PC-3 (cell line): ENCODE measurements at regions not wholly inside any gene's neighbourhood (a gene's known extent, or its start where the extent isn't known, plus 50 kb on each side); places are given as distances from the start of the nearest gene placed in this dataset.
A peak's percentile ranks its signal among the peaks of the same experiment; 100 is the strongest.

ENCODE experiments used
- ATAC-seq: fragments of 200-7000 bp; cut with Tn5 transposase; 2 replicates; pipeline ENCODE4 v1.9.1; 2020; ENCODE audit warnings: mild to moderate bottlenecking, moderate library complexity
- BruUV-seq: library from RNA; stranded (reverse); fragments of 400-500 nt; replicated peaks from 2 replicates; lab custom pipeline; 2021; lab: Mats Ljungman, UMichigan
- CTCF ChIA-PET: fragments of 300-600 bp; sonication (Branson Sonifier 250); formaldehyde crosslinking; loops from one replicate; lab custom pipeline; 2022; ENCODE audit warnings: antibody characterized with exemption; lab: Charles Lee
- POLR2A ChIA-PET: fragments of 300-600 bp; sonication (Branson Sonifier 250); formaldehyde crosslinking; loops from one replicate; lab custom pipeline; 2022; ENCODE audit warnings: antibody characterized with exemption; ENCODE audit not compliant: unreplicated experiment; lab: Charles Lee
- DNase-seq: peaks from one replicate; pipeline ENCODE4 v3.0.0-alpha.2; 2015
- H2AFZ ChIP-seq: fragments of 300-600 bp; sonication (generic); 2 replicates; pipeline ENCODE4 v1.6.0; 2016; ENCODE audit warnings: antibody characterized with exemption, low read length
- H3F3A ChIP-seq: fragments of 300-600 bp; sonication (generic); one replicate; pipeline ENCODE4 v1.6.0; 2017; ENCODE audit warnings: antibody characterized with exemption, low read length, control low read depth, mild to moderate bottlenecking; ENCODE audit not compliant: unreplicated experiment
- H3K27ac ChIP-seq: fragments of 300-600 bp; sonication (generic); 2 replicates; pipeline ENCODE4 v1.5.1; 2016; ENCODE audit warnings: mild to moderate bottlenecking, low read length
- H3K27me3 ChIP-seq: fragments of 300-600 bp; sonication (generic); 2 replicates; pipeline ENCODE4 v1.6.1; 2016; ENCODE audit warnings: low read length, mixed read lengths
- H3K36me3 ChIP-seq: fragments of 300-600 bp; sonication (generic); 2 replicates; pipeline ENCODE4 v1.6.1; 2016; ENCODE audit warnings: low read depth, mixed run types, low read length, mixed read lengths
- H3K4me1 ChIP-seq: fragments of 300-600 bp; sonication (generic); 2 replicates; pipeline ENCODE4 v1.5.1; 2016; ENCODE audit warnings: low read length; ENCODE audit not compliant: insufficient read depth
- H3K4me2 ChIP-seq: fragments of 300-600 bp; sonication (generic); 2 replicates; pipeline ENCODE4 v1.6.0; 2016; ENCODE audit warnings: low read length
- H3K4me3 ChIP-seq: fragments of 300-600 bp; sonication (generic); 2 replicates; pipeline ENCODE4 v1.5.1; 2016; ENCODE audit warnings: mild to moderate bottlenecking, low read length, mixed read lengths
- H3K79me2 ChIP-seq: fragments of 300-600 bp; sonication (generic); 2 replicates; pipeline ENCODE4 v1.6.1; 2017; ENCODE audit warnings: low read length, mixed read lengths
- H3K9ac ChIP-seq: fragments of 300-600 bp; sonication (generic); 2 replicates; pipeline ENCODE4 v1.6.0; 2016; ENCODE audit warnings: mild to moderate bottlenecking, low read length
- H3K9me2 ChIP-seq: fragments of 300-600 bp; sonication (generic); replicated peaks from 2 replicates; pipeline ENCODE4 v1.6.1; 2016; ENCODE audit warnings: mixed run types, low read length, mixed read lengths
- H3K9me3 ChIP-seq: fragments of 300-600 bp; sonication (generic); 2 replicates; pipeline ENCODE4 v1.6.1; 2016; ENCODE audit warnings: low read length, mixed read lengths
- H4K20me1 ChIP-seq: fragments of 300-600 bp; sonication (generic); 2 replicates; pipeline ENCODE4 v1.6.1; 2016; ENCODE audit warnings: low read length, mixed read lengths
- EZH2 ChIP-seq: fragments of 300-600 bp; sonication (generic); IDR thresholded peaks from one replicate; pipeline ENCODE4 v1.6.1; 2017; ENCODE audit warnings: antibody characterized with exemption, mild to moderate bottlenecking, low read length; ENCODE audit not compliant: unreplicated experiment
- EZH2phosphoT487 ChIP-seq: fragments of 300-600 bp; sonication (generic); IDR thresholded peaks from 2 replicates; pipeline ENCODE4 v1.6.1; 2018; ENCODE audit warnings: mild to moderate bottlenecking, antibody characterized with exemption, low read length, borderline replicate concordance
- intact Hi-C: fragments of 100-400 bp; cut with micrococcal nuclease; formaldehyde crosslinking; loops from 2 replicates; pipeline ENCODE4 v1.9.0; 2023
- TF ChIP-seq, protein P1 (sequence below): fragments of 300-600 bp; sonication (generic); conservative IDR thresholded peaks from 2 replicates; pipeline ENCODE4 v1.5.1; 2017; ENCODE audit warnings: antibody characterized with exemption, low read depth, mild to moderate bottlenecking, low read length

DNA sequence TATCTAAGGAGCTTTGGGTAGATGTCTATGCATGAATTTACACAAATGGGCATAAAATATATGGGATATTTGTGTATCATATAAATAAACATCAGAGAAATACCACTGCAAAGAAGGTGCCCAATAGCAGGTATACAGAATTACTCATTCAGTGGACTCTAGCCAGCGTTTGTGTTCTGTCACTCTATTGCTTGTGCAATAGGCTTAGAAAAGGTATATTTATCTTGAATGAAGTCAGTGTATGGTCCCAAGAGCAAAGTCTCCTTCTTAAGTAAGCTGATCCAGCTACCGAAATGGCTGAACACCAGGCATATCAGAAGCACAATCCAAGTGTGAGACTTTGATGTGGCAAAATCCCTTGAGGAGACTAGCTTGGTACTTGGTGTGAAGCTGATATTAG is 1058.4 kb downstream of the SORCS1 start:
- CTCF ChIA-PET, result no interaction called here
- POLR2A ChIA-PET, result no interaction called here
- H3K4me2 ChIP-seq, result peak overlapping the region; percentile 15; the same call in 1 of the 2 replicates
- 0 out of 2 replicates have a peak overlapping the region, but pooled peaks have one; percentile 14 for H3K27ac ChIP-seq
- no peaks in the 10 kb centered on the region for H3K9me2 ChIP-seq
- no peaks in the 10 kb centered on the region for H3K27me3 ChIP-seq
- H3K4me1 ChIP-seq, result peaks cover 19% of the 10 kb centered on the region
- no peaks in the 10 kb centered on the region for H3K36me3 ChIP-seq
- DNase-seq (peak; percentile 90), ATAC-seq (no peak; the same call in 1 of the 2 replicates)
- H3K9ac ChIP-seq, result no peak overlapping the region
- H4K20me1 ChIP-seq, result no peaks in the 10 kb centered on the region
- intact Hi-C loops, result no loop called here
- H3K9me3 ChIP-seq, result no peaks in the 10 kb centered on the region
- no TSS peak for BruUV-seq
- TF ChIP-seq, protein P1, sequence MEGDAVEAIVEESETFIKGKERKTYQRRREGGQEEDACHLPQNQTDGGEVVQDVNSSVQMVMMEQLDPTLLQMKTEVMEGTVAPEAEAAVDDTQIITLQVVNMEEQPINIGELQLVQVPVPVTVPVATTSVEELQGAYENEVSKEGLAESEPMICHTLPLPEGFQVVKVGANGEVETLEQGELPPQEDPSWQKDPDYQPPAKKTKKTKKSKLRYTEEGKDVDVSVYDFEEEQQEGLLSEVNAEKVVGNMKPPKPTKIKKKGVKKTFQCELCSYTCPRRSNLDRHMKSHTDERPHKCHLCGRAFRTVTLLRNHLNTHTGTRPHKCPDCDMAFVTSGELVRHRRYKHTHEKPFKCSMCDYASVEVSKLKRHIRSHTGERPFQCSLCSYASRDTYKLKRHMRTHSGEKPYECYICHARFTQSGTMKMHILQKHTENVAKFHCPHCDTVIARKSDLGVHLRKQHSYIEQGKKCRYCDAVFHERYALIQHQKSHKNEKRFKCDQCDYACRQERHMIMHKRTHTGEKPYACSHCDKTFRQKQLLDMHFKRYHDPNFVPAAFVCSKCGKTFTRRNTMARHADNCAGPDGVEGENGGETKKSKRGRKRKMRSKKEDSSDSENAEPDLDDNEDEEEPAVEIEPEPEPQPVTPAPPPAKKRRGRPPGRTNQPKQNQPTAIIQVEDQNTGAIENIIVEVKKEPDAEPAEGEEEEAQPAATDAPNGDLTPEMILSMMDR, result no peak
- no peak for TF ChIP-seq EZH2phosphoT487
- no peak for TF ChIP-seq EZH2
- H3K79me2 ChIP-seq, result no peaks in the 10 kb centered on the region
- no peak overlapping the region for H3K4me3 ChIP-seq
- no peaks in the 10 kb centered on the region for H3F3A ChIP-seq
- H2AFZ ChIP-seq, result no peak overlapping the region

DNA sequence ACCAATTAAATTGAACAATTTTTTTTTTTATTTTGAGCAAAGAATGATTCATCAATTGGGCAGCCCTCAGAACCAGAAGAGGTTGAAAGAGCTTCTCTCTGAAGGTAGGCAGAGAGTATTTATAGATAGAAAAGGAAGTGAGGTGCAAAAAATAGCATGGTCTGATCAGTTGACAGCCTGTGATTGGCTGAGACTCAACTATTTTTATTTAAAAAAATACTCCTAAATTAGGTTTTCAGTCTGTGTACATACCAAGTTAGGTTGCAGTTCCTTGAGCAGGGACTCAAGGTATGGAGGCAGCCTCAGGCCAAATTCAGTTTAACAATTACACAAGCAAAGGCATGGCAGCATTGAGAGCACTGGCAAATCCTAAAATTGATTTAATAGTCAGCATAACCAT is 1074.7 kb downstream of the SORCS1 start:
- H2AFZ ChIP-seq, result no peak overlapping the region
- CTCF ChIA-PET, result no interaction called here
- H3K9me3 ChIP-seq, result no peaks in the 10 kb centered on the region
- DNase-seq (no peak), ATAC-seq (no peak)
- H3K9ac ChIP-seq, result no peak overlapping the region
- BruUV-seq, result no TSS peak
- H3K79me2 ChIP-seq, result no peaks in the 10 kb centered on the region
- H3K4me3 ChIP-seq, result no peak overlapping the region
- H3K27me3 ChIP-seq, result no peaks in the 10 kb centered on the region
- H3K9me2 ChIP-seq, result no peaks in the 10 kb centered on the region
- intact Hi-C loops, result no loop called here
- no peaks in the 10 kb centered on the region for H3K4me1 ChIP-seq
- H3K36me3 ChIP-seq, result no peaks in the 10 kb centered on the region
- TF ChIP-seq, protein P1, result no peak
- TF ChIP-seq EZH2phosphoT487, result no peak
- TF ChIP-seq EZH2, result no peak
- no peak overlapping the region for H3K4me2 ChIP-seq
- no peaks in the 10 kb centered on the region for H4K20me1 ChIP-seq
- no peak overlapping the region for H3K27ac ChIP-seq
- no peaks in the 10 kb centered on the region for H3F3A ChIP-seq
- POLR2A ChIA-PET, result no interaction called here

DNA sequence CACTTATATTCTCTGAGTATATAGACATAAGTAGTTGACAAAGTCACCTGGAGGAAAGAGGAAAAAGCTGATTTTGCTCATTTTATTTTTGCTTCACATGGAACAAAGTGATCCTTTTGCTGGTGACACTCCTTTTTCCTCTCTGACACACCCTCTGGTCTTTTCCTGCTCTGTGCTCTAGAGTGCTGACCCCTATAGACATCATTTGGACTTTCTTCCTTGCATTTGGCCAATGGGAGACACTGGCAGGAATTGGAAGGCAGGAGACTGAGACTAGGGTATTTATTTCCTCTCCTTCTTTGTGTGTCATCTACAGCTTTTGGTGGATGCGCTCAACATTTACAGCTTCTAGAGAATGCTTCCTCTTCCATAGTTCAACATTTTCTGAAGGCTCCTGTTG is 1078.1 kb downstream of the SORCS1 start:
- H3K9me2 ChIP-seq, result no peaks in the 10 kb centered on the region
- H4K20me1 ChIP-seq, result no peaks in the 10 kb centered on the region
- intact Hi-C loops, result no loop called here
- no peaks in the 10 kb centered on the region for H3K36me3 ChIP-seq
- no peak for DNase-seq
- peaks cover 14% of the 10 kb centered on the region for H3K27me3 ChIP-seq
- no TSS peak for BruUV-seq
- TF ChIP-seq EZH2 (no peak), EZH2phosphoT487 (no peak)
- TF ChIP-seq, protein P1, result no peak
- no peaks in the 10 kb centered on the region for H3F3A ChIP-seq
- no peak overlapping the region for H3K4me2 ChIP-seq
- no peak overlapping the region for H2AFZ ChIP-seq
- H3K4me3 ChIP-seq, result no peak overlapping the region
- no peaks in the 10 kb centered on the region for H3K79me2 ChIP-seq
- H3K4me1 ChIP-seq, result no peaks in the 10 kb centered on the region
- no peak overlapping the region for H3K9ac ChIP-seq
- ChIA-PET CTCF (no interaction called here), POLR2A (no interaction called here)
- H3K9me3 ChIP-seq, result no peaks in the 10 kb centered on the region
- no peak overlapping the region for H3K27ac ChIP-seq
- no peak for ATAC-seq
